GM23338 (cell line): ENCODE measurements at regions not wholly inside any gene's neighbourhood (a gene's known extent, or its start where the extent isn't known, plus 50 kb on each side); places are given as distances from the start of the nearest gene placed in this dataset.

ENCODE experiments used
- CREB1 ChIP-seq: fragments of 250-450 bp; sonication (Bioruptor Pico); IDR thresholded peaks from 2 replicates; pipeline ENCODE4 v1.5.0; 2020; ENCODE audit warnings: low read depth, mild to moderate bottlenecking, moderate library complexity
- CTCF ChIP-seq, 2 experiments: fragments of 200-600 bp in 1 of 2; sonication (generic) in 1 of 2; conservative IDR thresholded peaks; 2 replicates each; pipeline versions ENCODE4 v1.5.1 to v1.6.1; 2016 to 2017; ENCODE audit warnings: antibody characterized with exemption in 2 of 2, low read depth in 2 of 2, mild to moderate bottlenecking in 2 of 2, moderate library complexity in 1 of 2
- EZH2 ChIP-seq: fragments of 200-600 bp; sonication (generic); IDR thresholded peaks from one replicate; pipeline ENCODE4 v1.8.0; 2017; ENCODE audit warnings: antibody characterized with exemption, mild to moderate bottlenecking, low read depth; ENCODE audit not compliant: unreplicated experiment
- POLR2AphosphoS5 ChIP-seq: IDR thresholded peaks from 2 replicates; pipeline ENCODE4 v1.6.1; 2016; ENCODE audit warnings: antibody characterized with exemption, low read depth
- STAT1 ChIP-seq: IDR thresholded peaks from one replicate; pipeline ENCODE4 v1.6.1; 2016; ENCODE audit warnings: antibody characterized with exemption; ENCODE audit not compliant: unreplicated experiment

DNA sequence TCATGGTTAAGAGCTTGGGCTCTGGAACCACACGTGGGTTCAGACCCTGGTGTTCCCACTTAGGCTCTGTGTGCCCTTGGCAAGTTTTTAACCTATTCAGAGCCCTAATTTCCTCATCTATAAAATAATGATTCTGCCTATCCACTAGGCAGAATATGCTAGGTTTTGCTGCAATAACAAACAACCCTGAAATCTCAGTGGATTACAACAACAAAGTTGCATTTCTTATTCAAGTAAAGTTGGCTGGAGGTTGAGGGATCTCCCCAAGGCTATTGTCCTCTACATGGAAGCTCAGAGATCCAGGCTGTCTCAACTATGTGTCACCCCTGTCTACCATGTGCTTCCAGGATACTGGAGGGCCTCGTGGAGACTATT lies 275.4 kb upstream of the SIX2 start:
- TF ChIP-seq CTCF (conservative IDR thresholded peaks at IDR 0.05; ENCODE audit: low read depth in 2 of 2) (no peak), STAT1 (no peak), CREB1 (CRISPR knock-in tag) (no peak), EZH2 (no peak), POLR2AphosphoS5 (no peak)
